Loucy (cell line): ENCODE measurements at regions not wholly inside any gene's neighbourhood (a gene's known extent, or its start where the extent isn't known, plus 50 kb on each side); places are given as distances from the start of the nearest gene placed in this dataset.

Experiments
- H2AFZ ChIP-seq: fragments of 200-600 bp; sonication (generic); 2 replicates; pipeline ENCODE4 v1.6.0; 2016; ENCODE audit warnings: antibody characterized with exemption, mild to moderate bottlenecking, low read length, moderate library complexity
- H3F3A ChIP-seq: fragments of 200-600 bp; 2 replicates; pipeline ENCODE4 v1.6.0; 2016; ENCODE audit warnings: antibody characterized with exemption, low read depth, mild to moderate bottlenecking
- H3K27me3 ChIP-seq: fragments of 200-600 bp; sonication (generic); 2 replicates; pipeline ENCODE4 v1.6.1; 2014; ENCODE audit warnings: low read length, mild to moderate bottlenecking; ENCODE audit not compliant: insufficient read depth, poor library complexity, severe bottlenecking
- H3K36me3 ChIP-seq: fragments of 200-600 bp; sonication (generic); 2 replicates; pipeline ENCODE4 v1.6.1; 2016; ENCODE audit warnings: low read length; ENCODE audit not compliant: insufficient read depth
- H3K4me1 ChIP-seq: fragments of 200-600 bp; sonication (generic); 2 replicates; pipeline ENCODE4 v1.5.1; 2014; ENCODE audit warnings: low read length, mild to moderate bottlenecking; ENCODE audit not compliant: insufficient read depth, poor library complexity, severe bottlenecking
- H3K4me2 ChIP-seq: fragments of 200-600 bp; sonication (generic); 2 replicates; pipeline ENCODE4 v1.6.0; 2014; ENCODE audit warnings: antibody characterized with exemption, low read length, low read depth, mild to moderate bottlenecking; ENCODE audit not compliant: poor library complexity, severe bottlenecking
- H3K4me3 ChIP-seq: fragments of 200-600 bp; sonication (generic); 2 replicates; pipeline ENCODE4 v1.5.1; 2014; ENCODE audit warnings: low read length, mild to moderate bottlenecking, mixed read lengths; ENCODE audit not compliant: poor library complexity, severe bottlenecking
- H3K79me2 ChIP-seq: fragments of 200-600 bp; sonication (generic); 2 replicates; pipeline ENCODE4 v1.6.1; 2014; ENCODE audit warnings: low read length; ENCODE audit not compliant: insufficient read depth
- H3K9ac ChIP-seq: fragments of 200-600 bp; sonication (generic); 2 replicates; pipeline ENCODE4 v1.6.0; 2014; ENCODE audit warnings: mild to moderate bottlenecking, low read depth, low read length, moderate library complexity; ENCODE audit not compliant: poor library complexity, severe bottlenecking
- H3K9me2 ChIP-seq: fragments of 200-600 bp; sonication (generic); replicated peaks from 2 replicates; pipeline ENCODE4 v1.6.1; 2016; ENCODE audit warnings: low read depth, low read length, mixed read lengths
- H3K9me3 ChIP-seq: fragments of 200-600 bp; sonication (generic); 2 replicates; pipeline ENCODE4 v1.6.1; 2014; ENCODE audit warnings: mild to moderate bottlenecking, antibody characterized with exemption, low read length, low read depth; ENCODE audit not compliant: insufficient read depth
- H4K20me1 ChIP-seq: fragments of 200-600 bp; sonication (generic); 2 replicates; pipeline ENCODE4 v1.6.0; 2014; ENCODE audit warnings: antibody characterized with exemption, low read length, mild to moderate bottlenecking; ENCODE audit not compliant: insufficient read depth, poor library complexity, severe bottlenecking
- CTCF ChIP-seq: fragments of 200-600 bp; sonication (generic); conservative IDR thresholded peaks from 2 replicates; pipeline ENCODE4 v1.5.1; 2014; ENCODE audit warnings: mild to moderate bottlenecking, antibody characterized with exemption, low read length
- EZH2phosphoT487 ChIP-seq: fragments of 200-600 bp; IDR thresholded peaks from 2 replicates; pipeline ENCODE4 v1.6.1; 2018; ENCODE audit warnings: antibody characterized with exemption, mild to moderate bottlenecking, moderate library complexity, borderline replicate concordance

- H3K9ac ChIP-seq: no peak overlapping the region
- no peak for TF ChIP-seq EZH2phosphoT487
- no peak for TF ChIP-seq CTCF
- H3K27me3 ChIP-seq: no peaks in the 10 kb centered on the region
- H3K36me3 ChIP-seq: no peaks in the 10 kb centered on the region
- H2AFZ ChIP-seq: no peak overlapping the region
- H3K4me3 ChIP-seq: no peak overlapping the region
- H3K4me2 ChIP-seq: no peak overlapping the region
- no peaks in the 10 kb centered on the region for H4K20me1 ChIP-seq
- no peaks in the 10 kb centered on the region for H3F3A ChIP-seq
- no peaks in the 10 kb centered on the region for H3K79me2 ChIP-seq
- no peaks in the 10 kb centered on the region for H3K4me1 ChIP-seq
- H3K9me2 ChIP-seq: 0 out of 2 replicates have a peak, but pooled peaks cover 6% of the 10 kb centered on the region
- H3K9me3 ChIP-seq: no peaks in the 10 kb centered on the region
These were observed 126.4 kb downstream of the ATP23 start for GRCh38 chr12:58067610-58068387.

GRCh38 chr12:58068706-58069105 is 127.3 kb downstream of the ATP23 start:
- Histone ChIP-seq H3K79me2 (no peaks in the 10 kb centered on the region), H4K20me1 (no peaks in the 10 kb centered on the region), H3K36me3 (no peaks in the 10 kb centered on the region), H3K4me3 (no peak overlapping the region), H3K4me2 (no peak overlapping the region), H3F3A (no peaks in the 10 kb centered on the region), H3K9me2 (0 out of 2 replicates have a peak, but pooled peaks cover 6% of the 10 kb centered on the region), H3K4me1 (no peaks in the 10 kb centered on the region), H2AFZ (no peak overlapping the region), H3K9ac (no peak overlapping the region), H3K9me3 (no peaks in the 10 kb centered on the region), H3K27me3 (no peaks in the 10 kb centered on the region)
- TF ChIP-seq CTCF (no peak), EZH2phosphoT487 (no peak)

GRCh38 chr12:58069268-58069963 is 128.0 kb downstream of the ATP23 start:
- TF ChIP-seq EZH2phosphoT487 (no peak), CTCF (no peak)
- Histone ChIP-seq H2AFZ (no peak overlapping the region), H3K9me2 (0 out of 2 replicates have a peak, but pooled peaks cover 6% of the 10 kb centered on the region), H3F3A (no peaks in the 10 kb centered on the region), H3K79me2 (no peaks in the 10 kb centered on the region), H3K36me3 (no peaks in the 10 kb centered on the region), H4K20me1 (no peaks in the 10 kb centered on the region), H3K4me3 (no peak overlapping the region), H3K9ac (no peak overlapping the region), H3K27me3 (no peaks in the 10 kb centered on the region), H3K4me1 (no peaks in the 10 kb centered on the region), H3K4me2 (no peak overlapping the region), H3K9me3 (no peaks in the 10 kb centered on the region)
